SW 1271 (cell line): ENCODE measurements at regions not wholly inside any gene's neighbourhood (a gene's known extent, or its start where the extent isn't known, plus 50 kb on each side); places are given as distances from the start of the nearest gene placed in this dataset.

Experiments
- DNase-seq, 2 experiments: peaks; one replicate each; lab custom pipeline; 2025; lab: John Stamatoyannopoulos, UW

- DNase-seq: no peak
These were observed 107.0 kb upstream of the IRF2BP2 start for GRCh38 chr1:234716908-234717375.

DNA sequence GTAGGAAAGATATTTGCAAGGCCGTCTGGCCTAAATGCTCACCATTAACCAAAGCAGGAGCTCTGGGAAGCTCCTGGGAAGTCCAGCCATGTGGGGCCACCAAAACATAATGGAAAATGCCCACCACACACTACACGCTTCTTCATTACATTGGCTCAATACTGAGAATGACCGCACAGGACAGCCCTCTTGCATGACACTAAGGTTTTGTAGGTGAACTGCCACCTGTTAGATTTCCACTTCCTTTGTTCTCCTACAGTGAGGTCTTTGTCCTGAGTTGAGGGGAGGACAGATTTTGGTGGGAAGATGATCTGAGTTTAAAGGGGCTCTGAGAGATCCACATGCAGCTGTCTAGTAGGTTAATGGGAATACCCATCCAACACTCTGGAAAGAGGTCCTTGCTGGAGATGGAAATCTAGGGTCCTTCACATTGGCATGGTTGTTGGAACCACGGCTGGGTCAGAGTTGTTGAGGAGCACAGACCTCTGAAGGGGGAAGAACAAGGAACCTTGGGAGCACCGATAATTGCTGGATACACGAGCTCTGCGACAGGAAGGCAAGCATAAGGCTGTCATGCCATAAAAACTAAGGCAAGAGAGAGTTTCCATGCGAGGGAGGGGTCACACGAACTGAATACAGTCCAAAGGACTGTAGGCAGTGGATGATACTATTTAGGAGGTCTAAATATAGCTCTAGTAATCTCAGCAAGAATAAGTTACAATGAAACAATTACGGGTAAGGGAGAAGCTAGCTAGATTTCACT is 105.5 kb upstream of the IRF2BP2 start:
- no peak for DNase-seq

GRCh38 chr1:234713859-234714258 is 103.9 kb upstream of the IRF2BP2 start:
- no peak for DNase-seq

DNA sequence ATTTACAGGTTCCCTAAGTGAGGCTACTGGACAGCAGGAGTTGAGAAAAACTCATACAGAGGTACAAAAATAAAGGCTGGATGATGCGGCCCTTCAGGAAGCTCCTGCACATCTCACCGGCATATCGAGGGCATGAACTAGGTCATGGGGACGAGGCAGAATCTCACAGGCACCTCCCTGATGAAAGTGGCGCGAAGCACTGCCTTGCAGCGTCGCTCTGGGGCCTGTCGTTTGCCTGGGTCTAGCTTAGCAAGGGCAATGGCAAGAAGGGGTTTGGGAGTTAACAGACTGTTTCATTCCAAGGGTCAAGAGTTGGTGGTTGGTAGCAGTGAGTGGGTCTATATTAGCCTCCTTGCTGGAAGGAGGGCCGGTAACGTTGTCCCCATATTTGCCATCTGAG is 103.5 kb upstream of the IRF2BP2 start:
- DNase-seq: no peak

DNA sequence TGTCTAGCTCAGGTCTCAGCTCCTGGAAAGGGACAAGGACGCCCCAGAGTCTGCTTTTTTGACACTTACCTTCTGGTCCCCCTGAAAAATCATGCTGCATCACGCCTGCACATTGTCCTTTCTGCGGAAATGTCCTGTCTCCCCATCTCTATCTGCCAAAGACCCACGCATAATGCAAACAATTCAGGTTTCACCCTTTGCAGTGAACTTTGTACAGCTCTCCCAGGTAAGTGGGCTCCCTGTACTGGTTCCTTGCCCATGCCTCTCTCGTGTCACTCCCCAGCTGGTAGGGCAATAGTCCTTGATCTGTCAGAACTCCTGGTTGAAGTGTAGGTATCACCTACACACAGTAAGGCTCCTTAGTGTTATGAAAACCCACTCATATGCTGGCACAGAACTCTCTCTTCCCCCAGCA is 102.9 kb upstream of the IRF2BP2 start:
- no peak for DNase-seq

DNA sequence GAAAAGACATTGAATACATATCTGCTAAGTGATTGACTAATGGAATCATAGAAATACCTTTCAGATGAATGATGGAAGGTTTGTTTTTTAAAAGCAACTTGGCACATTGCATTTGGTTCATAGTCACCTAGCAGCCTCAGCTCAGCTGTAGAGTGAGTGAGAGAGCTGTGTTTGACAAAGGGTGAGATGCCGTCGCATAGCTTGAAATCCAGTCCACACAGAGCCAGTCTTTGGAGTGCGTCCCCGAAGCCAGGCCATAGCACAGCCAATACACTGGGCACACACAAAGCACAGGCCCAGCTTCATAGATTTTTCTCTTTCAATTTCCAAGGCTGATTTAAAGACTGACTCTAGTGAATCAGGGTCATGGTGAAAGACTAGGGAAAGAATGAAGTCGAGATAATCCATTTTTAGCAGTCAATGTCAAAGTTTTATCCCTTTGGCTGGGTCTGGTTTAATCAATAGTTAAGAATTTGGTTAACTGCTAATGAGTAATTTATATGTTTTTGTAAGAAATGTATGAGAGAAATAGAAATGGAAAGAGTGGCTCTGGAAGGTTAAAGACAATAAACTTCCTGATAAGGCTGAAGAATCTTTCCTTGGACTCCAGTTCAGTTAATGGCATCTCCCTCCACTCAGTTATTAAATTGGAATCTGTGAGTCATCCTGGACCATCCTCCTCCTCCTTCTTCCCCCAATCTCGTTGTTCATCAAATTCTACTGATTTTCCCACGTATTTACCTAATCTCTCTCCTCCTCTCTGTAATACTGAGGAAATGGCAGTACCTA is 101.2 kb upstream of the IRF2BP2 start:
- no peak for DNase-seq

- DNase-seq: no peak
These were observed 100.4 kb upstream of the IRF2BP2 start for GRCh38 chr1:234710381-234710780.

DNA sequence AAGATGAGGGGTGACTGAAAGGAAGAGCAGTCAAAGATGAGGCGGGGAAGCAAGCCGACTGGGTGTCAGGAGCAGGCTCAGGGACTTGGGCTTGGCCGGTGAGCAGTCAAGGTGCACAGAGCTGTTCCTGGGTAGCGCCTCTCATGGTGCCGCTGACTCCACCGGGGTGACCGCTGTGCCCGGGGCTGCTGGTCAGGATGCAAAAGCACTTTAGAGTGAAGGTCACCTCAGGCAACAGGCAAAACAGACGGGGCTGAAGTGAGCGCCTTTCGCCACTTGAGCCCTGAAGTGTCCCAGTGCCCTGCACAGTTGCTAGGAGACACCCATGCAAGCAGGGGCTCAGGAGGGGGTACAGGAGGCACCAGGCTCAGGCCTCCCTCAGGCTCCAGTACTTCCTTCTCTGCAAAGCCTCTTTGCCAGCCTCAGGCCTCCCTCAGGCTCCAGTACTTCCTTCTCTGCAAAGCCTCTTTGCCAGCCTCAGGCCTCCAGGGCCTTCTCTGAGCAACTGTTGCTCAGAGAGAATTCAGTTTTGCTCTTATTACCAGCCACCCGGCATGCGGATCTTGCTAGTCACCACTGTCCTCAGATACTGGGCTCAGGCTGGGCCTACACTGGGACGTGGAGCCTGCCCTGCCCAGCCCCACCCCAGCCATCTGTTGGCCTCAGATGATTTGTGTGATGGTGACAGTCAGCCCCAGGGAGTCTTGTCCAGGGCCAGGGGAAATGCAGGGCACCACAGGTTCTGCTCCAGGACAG is 99.7 kb upstream of the IRF2BP2 start:
- DNase-seq: no peak

- DNase-seq: no peak
These were observed 98.9 kb upstream of the IRF2BP2 start for GRCh38 chr1:234708700-234709395.

DNA sequence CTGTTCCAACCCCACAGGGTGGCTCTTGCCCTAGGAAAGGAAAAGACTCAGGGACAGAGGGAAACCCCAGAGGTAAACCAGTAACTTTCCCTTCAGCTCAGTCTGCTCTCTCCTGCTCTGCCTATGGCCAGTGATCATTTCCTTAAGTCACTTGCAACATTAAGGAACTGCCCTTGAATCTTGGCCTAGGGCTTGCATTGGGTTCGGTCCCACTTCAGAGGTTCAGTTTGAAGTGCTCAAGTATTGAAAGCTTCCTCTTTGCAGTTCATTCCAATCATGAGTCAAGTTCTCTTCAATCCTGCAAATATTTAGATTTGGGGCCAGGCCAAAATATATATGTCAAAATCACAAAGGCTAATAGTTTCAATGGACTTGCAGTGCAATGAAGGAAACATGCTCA is 97.7 kb upstream of the IRF2BP2 start:
- DNase-seq: no peak

GRCh38 chr1:234706931-234707330 is 97.0 kb upstream of the IRF2BP2 start:
- no peak for DNase-seq

DNA sequence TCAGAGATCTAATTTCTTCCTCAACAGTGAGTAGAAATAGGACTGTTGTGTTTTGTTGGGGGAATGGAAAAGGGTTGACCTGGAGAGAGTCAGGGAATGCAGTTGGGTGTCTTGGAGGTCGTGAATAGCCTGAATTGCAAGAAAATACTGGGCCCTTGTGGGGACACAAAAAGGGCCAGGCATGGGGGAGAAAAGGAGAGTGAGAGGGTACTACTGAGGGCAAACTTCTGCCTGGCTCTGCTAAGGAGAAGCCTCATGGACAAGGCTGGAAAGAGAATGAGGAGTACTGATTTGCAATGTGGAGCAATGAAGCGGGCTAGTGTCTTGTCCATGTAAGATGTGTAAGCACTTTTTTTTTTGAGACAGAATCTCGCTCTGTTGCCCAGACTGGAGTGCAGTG is 96.2 kb upstream of the IRF2BP2 start:
- DNase-seq: no peak

GRCh38 chr1:234705615-234706014 is 95.6 kb upstream of the IRF2BP2 start:
- no peak for DNase-seq

DNA sequence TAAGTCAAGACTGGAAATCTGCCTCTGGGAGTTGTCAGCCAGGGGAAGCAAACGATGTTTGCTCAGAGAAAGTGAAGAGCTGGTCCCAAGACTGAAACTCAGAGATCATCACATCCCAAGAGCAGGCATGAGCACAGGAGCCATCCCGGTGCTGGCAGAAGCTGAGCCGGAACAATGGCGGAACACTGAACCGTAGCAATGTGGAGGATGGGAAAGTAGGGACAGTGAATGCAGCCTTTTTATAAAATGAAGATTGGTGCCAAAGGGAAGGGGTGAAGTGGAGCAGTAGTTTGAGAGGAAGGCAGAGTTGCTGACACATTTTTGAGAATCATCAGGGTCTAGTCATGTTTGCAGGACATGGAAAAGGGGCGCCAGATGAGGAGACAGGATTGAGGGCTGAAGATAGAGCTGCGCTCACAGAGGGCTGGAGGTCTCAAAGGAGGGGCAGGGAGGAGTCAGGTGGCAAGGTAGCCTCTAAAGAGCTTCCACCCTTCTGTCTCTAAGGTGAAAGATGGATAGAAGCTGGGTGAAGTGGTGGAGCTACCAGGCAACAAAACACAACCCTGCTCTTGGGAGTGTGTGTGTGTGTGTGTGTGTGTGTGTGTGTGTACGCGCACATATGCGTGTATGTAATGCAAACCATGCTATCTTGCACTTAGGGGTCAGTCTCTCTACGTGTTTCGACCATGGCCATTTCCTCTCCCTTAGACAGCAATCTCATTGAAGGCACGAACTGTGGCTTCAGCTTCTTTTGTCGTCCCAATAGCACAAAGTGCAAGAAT is 94.3 kb upstream of the IRF2BP2 start:
- DNase-seq: no peak

DNA sequence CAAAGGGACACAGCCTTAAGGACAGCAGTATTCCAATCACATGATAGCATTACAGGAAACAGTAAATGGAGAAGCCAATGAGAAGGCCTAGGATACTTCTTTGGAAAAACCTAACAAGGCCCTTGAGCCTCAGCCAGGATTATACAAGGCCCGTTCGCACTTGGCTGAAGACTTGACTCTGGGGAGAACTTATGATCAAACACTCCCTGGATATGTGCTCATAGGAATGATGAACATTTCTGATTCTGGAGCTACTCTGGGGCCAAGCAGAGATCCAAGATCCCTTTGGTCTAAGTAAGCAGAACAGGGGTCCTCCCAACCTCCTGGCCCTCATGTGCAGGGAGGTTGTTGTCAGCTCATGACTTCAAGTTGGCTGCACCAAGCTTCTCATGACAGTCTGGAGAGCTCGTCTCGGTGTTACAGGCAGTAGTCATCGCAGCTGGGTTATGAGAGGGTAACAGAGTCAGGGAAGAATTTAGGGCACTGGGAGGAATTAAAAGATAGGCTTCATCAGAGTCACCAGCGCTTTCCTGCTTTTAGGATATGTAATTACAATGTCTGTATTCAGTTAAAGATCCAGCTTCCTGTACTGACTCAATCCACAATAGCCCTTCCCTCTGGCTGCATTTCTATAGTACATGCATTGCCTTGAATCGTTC is 92.5 kb upstream of the IRF2BP2 start:
- DNase-seq: no peak

DNA sequence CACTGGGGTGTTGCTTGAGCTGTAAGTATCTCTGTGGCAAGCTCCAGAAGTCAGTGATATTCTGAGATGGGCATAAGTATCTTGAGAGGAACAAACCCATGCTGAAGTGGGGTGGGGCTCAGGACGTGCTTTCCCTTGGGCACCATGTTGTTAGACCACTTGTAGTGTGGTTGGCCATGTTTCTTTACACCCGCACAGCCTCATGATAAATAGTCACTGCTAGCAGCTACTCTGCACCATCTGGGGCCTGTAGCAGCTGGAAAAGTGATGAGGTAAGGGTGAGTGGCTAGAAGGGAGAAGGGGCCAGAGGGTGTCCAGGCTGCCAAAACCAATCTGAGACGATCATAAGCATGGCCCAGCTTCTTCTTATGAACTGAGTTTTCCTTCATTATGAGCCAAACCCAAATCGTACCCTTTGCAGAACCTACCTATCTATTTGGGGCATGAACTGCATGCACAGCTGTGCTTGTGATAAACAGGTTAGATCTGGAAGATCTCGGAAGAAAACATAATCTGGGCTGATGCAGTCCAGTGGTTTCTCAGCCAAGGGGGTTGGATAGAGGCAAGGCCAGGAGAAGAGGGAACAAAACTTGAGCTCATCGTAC is 91.9 kb upstream of the IRF2BP2 start:
- DNase-seq: no peak

DNA sequence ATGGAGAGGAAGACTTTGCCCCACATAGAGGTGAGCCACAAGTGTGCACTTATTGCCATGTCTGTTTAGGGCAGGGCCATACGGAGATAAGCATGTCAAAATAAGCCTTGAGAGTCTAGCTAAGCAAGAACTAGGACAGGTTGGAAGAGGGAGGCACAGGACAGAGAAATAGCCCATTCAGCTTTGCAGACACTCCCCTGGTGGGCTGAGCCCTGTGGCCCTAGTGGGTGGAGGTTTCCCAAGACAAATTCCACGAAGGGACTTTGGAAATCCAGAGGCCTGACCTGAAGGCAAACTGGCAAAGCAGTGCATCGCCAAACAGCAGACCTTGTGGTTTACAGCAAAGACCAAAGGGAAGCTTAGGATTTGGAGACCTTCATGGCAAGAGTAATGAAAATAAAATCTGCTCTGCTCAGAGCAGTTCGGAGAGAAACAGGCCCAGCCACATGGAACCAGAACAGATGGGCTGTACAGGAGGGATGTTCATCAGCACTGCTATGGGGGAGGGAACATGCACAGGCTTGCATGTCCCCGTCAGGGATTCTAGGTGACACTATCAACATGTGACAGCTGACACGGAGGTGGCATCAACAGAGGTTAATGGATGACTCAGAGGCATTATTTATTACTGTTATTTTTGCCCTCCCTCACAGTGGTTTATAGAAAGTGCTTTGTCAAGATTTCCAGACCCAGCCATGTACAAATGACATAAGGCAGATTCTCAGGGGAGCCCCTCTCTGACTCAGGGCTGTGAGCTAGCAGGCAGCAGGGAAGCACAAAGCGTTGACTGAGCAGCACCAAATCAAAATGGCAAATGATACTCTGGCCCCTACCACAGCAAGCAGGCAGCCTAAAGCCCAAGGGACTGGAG is 90.1 kb upstream of the IRF2BP2 start:
- no peak for DNase-seq

GRCh38 chr1:234698686-234699085 is 88.7 kb upstream of the IRF2BP2 start:
- no peak for DNase-seq

GRCh38 chr1:234697741-234698140 is 87.8 kb upstream of the IRF2BP2 start:
- no peak for DNase-seq
